ENCODE measurements at regions not wholly inside any gene's neighbourhood (a gene's known extent, or its start where the extent isn't known, plus 50 kb on each side); places are given as distances from the start of the nearest gene placed in this dataset.

DNA sequence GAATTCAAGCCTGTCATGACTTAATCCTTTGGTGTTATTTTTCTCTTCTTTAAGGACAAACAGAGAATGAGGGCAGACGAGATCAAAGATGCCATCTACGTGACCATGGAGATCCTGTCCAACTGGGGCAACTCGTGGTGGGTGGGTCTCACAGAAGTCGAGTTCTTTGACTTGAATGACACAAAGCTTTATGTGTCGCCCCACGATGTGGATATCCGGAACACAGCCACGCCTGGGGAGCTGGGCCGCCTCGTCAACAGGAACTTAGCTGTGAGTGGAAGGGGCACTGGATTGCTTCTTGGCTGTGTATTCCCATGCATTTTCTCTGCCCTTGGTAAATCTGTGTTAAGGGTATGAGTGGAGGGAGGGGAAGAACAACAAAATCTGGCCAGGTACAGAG lies 158.7 kb downstream of the KATNIP start:
- TF ChIP-seq, protein P1, sequence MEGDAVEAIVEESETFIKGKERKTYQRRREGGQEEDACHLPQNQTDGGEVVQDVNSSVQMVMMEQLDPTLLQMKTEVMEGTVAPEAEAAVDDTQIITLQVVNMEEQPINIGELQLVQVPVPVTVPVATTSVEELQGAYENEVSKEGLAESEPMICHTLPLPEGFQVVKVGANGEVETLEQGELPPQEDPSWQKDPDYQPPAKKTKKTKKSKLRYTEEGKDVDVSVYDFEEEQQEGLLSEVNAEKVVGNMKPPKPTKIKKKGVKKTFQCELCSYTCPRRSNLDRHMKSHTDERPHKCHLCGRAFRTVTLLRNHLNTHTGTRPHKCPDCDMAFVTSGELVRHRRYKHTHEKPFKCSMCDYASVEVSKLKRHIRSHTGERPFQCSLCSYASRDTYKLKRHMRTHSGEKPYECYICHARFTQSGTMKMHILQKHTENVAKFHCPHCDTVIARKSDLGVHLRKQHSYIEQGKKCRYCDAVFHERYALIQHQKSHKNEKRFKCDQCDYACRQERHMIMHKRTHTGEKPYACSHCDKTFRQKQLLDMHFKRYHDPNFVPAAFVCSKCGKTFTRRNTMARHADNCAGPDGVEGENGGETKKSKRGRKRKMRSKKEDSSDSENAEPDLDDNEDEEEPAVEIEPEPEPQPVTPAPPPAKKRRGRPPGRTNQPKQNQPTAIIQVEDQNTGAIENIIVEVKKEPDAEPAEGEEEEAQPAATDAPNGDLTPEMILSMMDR (conservative IDR thresholded peaks at IDR 0.05; ENCODE audit: low read depth, low read length) = no peak
- no peak for TF ChIP-seq EZH2 (IDR thresholded peaks at IDR 0.05; ENCODE audit: borderline replicate concordance, low read depth, low read length, poor library complexity, severe bottlenecking)

All from A673 (cell line).